A549 (cell line): ENCODE measurements at regions not wholly inside any gene's neighbourhood (a gene's known extent, or its start where the extent isn't known, plus 50 kb on each side); places are given as distances from the start of the nearest gene placed in this dataset.

Experiments
- ATAC-seq, 2 experiments: fragments of 200-7000 bp in 1 of 2; fragments of >200 bp in 1 of 2; cut with Nextera tagmentation in 1 of 2; cut with Tn5 transposase in 1 of 2; 3 replicates each; pipeline versions ENCODE4 v1.8.0 to v1.9.1; 2018 to 2020; ENCODE audit warnings: mild to moderate bottlenecking in 1 of 2, moderate library complexity in 1 of 2
- CTCF ChIA-PET: fragments of 300-600 bp; sonication (Branson Sonifier 250); formaldehyde crosslinking; extraction: SDS; loops from one replicate; lab custom pipeline; 2021; ENCODE audit warnings: antibody characterized with exemption, inconsistent platforms; lab: Yijun Ruan, JAX
- POLR2A ChIA-PET: fragments of 350-600 bp; formaldehyde crosslinking; extraction: SDS; loops from one replicate; lab custom pipeline; 2021; ENCODE audit warnings: antibody characterized with exemption, inconsistent platforms; lab: Yijun Ruan, JAX
- DNase-seq, 2 experiments: peaks; one replicate each; pipeline versions ENCODE4 v3.0.0 to v3.0.0-alpha.2; 2011 to 2016; ENCODE audit warnings: low read depth in 1 of 2, low spot score in 1 of 2
- FAIRE-seq: peaks from 2 replicates; lab custom pipeline; 2011; peaks lifted over from hg19 to GRCh38; lab: Jason Lieb, UNC
- H3K27ac ChIP-seq, 2 experiments: fragments of >200 bp; sonication (Bioruptor Twin); formaldehyde crosslinking; 3 replicates each; pipeline ENCODE4 v1.5.1; 2016 to 2017
- H3K4me1 ChIP-seq: fragments of >200 bp; sonication (Bioruptor Twin); formaldehyde crosslinking; 3 replicates; pipeline ENCODE4 v1.6.1; 2016
- H3K4me2 ChIP-seq: fragments of >200 bp; sonication (Bioruptor Twin); formaldehyde crosslinking; 3 replicates; pipeline ENCODE4 v1.6.1; 2016
- H3K4me3 ChIP-seq: fragments of >200 bp; sonication (Bioruptor Twin); formaldehyde crosslinking; 3 replicates; pipeline ENCODE4 v1.5.1; 2016
- H3K9me3 ChIP-seq: fragments of >200 bp; sonication (Bioruptor Twin); formaldehyde crosslinking; 3 replicates; pipeline ENCODE4 v1.6.1; 2016
- BHLHE40 ChIP-seq: IDR thresholded peaks from 2 replicates; pipeline ENCODE4 v1.6.1; 2012; ENCODE audit warnings: low read depth, low read length, inconsistent platforms
- CEBPB ChIP-seq, 2 experiments: fragments of >200 bp in 1 of 2; sonication (Bioruptor Twin) in 1 of 2; formaldehyde crosslinking in 1 of 2; IDR thresholded peaks; 2 replicates each; pipeline ENCODE4 v1.6.1; 2012 to 2016
- EHF ChIP-seq: fragments of 250-450 bp; sonication (Bioruptor Pico); IDR thresholded peaks from 2 replicates; pipeline ENCODE4 v1.5.0; 2020; ENCODE audit warnings: mild to moderate bottlenecking
- EP300 ChIP-seq, 2 experiments: fragments of >200 bp; sonication (Bioruptor Twin); formaldehyde crosslinking; IDR thresholded peaks; 2 replicates in 1 of 2; 3 replicates in 1 of 2; pipeline ENCODE4 v1.6.1; 2016 to 2017
- ESRRA ChIP-seq: fragments of 150-350 bp; IDR thresholded peaks from 2 replicates; pipeline ENCODE4 v1.6.1; 2014; ENCODE audit warnings: mild to moderate bottlenecking, low read length, borderline replicate concordance
- FOSB ChIP-seq: fragments of 250-450 bp; sonication (Bioruptor Pico); IDR thresholded peaks from 2 replicates; pipeline ENCODE4 v1.5.0; 2020; ENCODE audit warnings: mild to moderate bottlenecking, moderate library complexity
- FOXS1 ChIP-seq: fragments of 250-450 bp; sonication (Bioruptor Pico); IDR thresholded peaks from 2 replicates; pipeline ENCODE4 v1.5.0; 2020; ENCODE audit warnings: mild to moderate bottlenecking, moderate library complexity
- GATA3 ChIP-seq: IDR thresholded peaks from 2 replicates; pipeline ENCODE4 v1.6.1; 2012; ENCODE audit warnings: borderline replicate concordance
- HOXB5 ChIP-seq: fragments of 250-450 bp; sonication (Bioruptor Pico); IDR thresholded peaks from 2 replicates; pipeline ENCODE4 v1.5.0; 2020; ENCODE audit warnings: mild to moderate bottlenecking, moderate library complexity
- JUN ChIP-seq, 2 experiments: fragments of >200 bp; sonication (Bioruptor Twin); formaldehyde crosslinking; IDR thresholded peaks; 2 replicates in 1 of 2; 3 replicates in 1 of 2; pipeline ENCODE4 v1.6.1; 2016 to 2017
- MYC ChIP-seq: IDR thresholded peaks from 2 replicates; pipeline ENCODE4 v1.6.1; 2012; ENCODE audit warnings: mild to moderate bottlenecking, inconsistent platforms, low read length, improper control_type of control experiment, borderline replicate concordance
- NFE2L2 ChIP-seq: fragments of 150-350 bp; conservative IDR thresholded peaks from 2 replicates; pipeline ENCODE4 v1.6.1; 2014; ENCODE audit warnings: low read length
- NPAS2 ChIP-seq: fragments of 250-450 bp; sonication (Bioruptor Pico); IDR thresholded peaks from 2 replicates; pipeline ENCODE4 v1.8.0; 2022; ENCODE audit warnings: mild to moderate bottlenecking, moderate library complexity, borderline replicate concordance
- PHF8 ChIP-seq: fragments of 200-600 bp; sonication (generic); IDR thresholded peaks from 2 replicates; pipeline ENCODE4 v1.6.1; 2016; ENCODE audit warnings: low read depth, mild to moderate bottlenecking, antibody characterized with exemption, moderate library complexity, borderline replicate concordance
- POLR2A ChIP-seq: IDR thresholded peaks from 2 replicates; pipeline ENCODE4 v1.6.1; 2012; ENCODE audit warnings: mild to moderate bottlenecking, low read length
- RAD21 ChIP-seq, 2 experiments: fragments of >200 bp in 1 of 2; sonication (Bioruptor Twin) in 1 of 2; formaldehyde crosslinking in 1 of 2; IDR thresholded peaks in 1 of 2; conservative IDR thresholded peaks in 1 of 2; 2 replicates in 1 of 2; 3 replicates in 1 of 2; pipeline ENCODE4 v1.6.1; 2012 to 2018; ENCODE audit warnings: inconsistent platforms in 1 of 2
- SMC3 ChIP-seq: fragments of >200 bp; sonication (Bioruptor Twin); formaldehyde crosslinking; IDR thresholded peaks from 3 replicates; pipeline ENCODE4 v1.6.1; 2018; ENCODE audit warnings: inconsistent platforms
- SREBF2 ChIP-seq: fragments of 450-650 bp; IDR thresholded peaks from 2 replicates; pipeline ENCODE4 v1.6.1; 2014; ENCODE audit warnings: mild to moderate bottlenecking, moderate library complexity
- TFCP2L1 ChIP-seq: fragments of 250-450 bp; sonication (Bioruptor Pico); IDR thresholded peaks from 2 replicates; pipeline ENCODE4 v1.5.0; 2021; ENCODE audit warnings: mild to moderate bottlenecking
- TP53 ChIP-seq: fragments of 250-450 bp; sonication (Bioruptor Pico); IDR thresholded peaks from 2 replicates; pipeline ENCODE4 v1.5.0; 2021; ENCODE audit warnings: mild to moderate bottlenecking, moderate library complexity
- ZFP36 ChIP-seq: fragments of 450-650 bp; IDR thresholded peaks from 2 replicates; pipeline ENCODE4 v1.6.1; 2014; ENCODE audit warnings: borderline replicate concordance; ENCODE audit not compliant: partially characterized antibody
- ZNF302 ChIP-seq: fragments of 250-450 bp; sonication (Bioruptor Pico); IDR thresholded peaks from 2 replicates; pipeline ENCODE4 v1.9.0; 2021; ENCODE audit warnings: inconsistent platforms, mild to moderate bottlenecking, moderate library complexity
- WGBS: methylation state at CpG from one replicate; pipeline ENCODE4 v1.1.6; 2017; ENCODE audit errors: missing lambda C conversion rate; 5-methylcytosine and 5-hydroxymethylcytosine counted together
- TF ChIP-seq, protein P1 (sequence below): IDR thresholded peaks from 2 replicates; pipeline ENCODE4 v1.6.1; 2012
- TF ChIP-seq, protein P2 (sequence below): fragments of 250-450 bp; sonication (Bioruptor Pico); IDR thresholded peaks from 2 replicates; pipeline ENCODE4 v1.5.0; 2021; ENCODE audit warnings: mild to moderate bottlenecking, moderate library complexity, borderline replicate concordance
- TF ChIP-seq, protein P3 (sequence below): fragments of 450-650 bp; IDR thresholded peaks from 2 replicates; pipeline ENCODE4 v1.6.1; 2014; ENCODE audit warnings: antibody characterized with exemption
- TF ChIP-seq, protein P4 (sequence below): fragments of >200 bp; sonication (Bioruptor Twin); formaldehyde crosslinking; IDR thresholded peaks from 3 replicates; pipeline ENCODE4 v1.6.1; 2016
- TF ChIP-seq, protein P5 (sequence below): IDR thresholded peaks from 2 replicates; pipeline ENCODE4 v1.6.1; 2012; ENCODE audit warnings: low read depth, borderline replicate concordance
- TF ChIP-seq, protein P6 (sequence below): IDR thresholded peaks from 2 replicates; pipeline ENCODE4 v1.6.1; 2012

DNA sequence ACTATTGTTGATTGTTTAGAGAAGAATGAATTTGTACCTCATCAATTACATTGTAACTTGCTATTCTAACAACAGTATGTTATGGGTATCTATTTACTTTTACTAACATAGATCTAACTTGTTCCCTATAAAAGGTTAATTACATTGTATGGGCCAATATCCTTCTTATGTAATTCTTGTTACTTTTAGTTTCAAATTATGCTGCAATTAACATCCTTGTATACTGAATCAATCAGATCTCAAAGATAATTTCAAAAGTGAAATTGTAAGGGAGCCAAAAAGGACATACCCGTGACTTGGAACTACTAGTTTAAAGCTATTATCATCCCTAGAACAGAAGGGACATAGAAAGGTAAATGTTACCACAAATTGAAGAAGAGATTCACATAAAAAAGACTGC, 79.9 kb upstream of the RIT2 start:
- no peaks in the 10 kb centered on the region for H3K4me1 ChIP-seq
- no peak overlapping the region for H3K4me3 ChIP-seq
- no peak overlapping the region for H3K4me2 ChIP-seq
- WGBS = 0% methylated on average over 1 of the region's 1 CpG
- DNase-seq (no peak), ATAC-seq (no peak), FAIRE-seq (no peak)
- no peaks in the 10 kb centered on the region for H3K9me3 ChIP-seq
- POLR2A ChIA-PET = no interaction called here
- no peak overlapping the region for H3K27ac ChIP-seq
- CTCF ChIA-PET = no interaction called here
- TF ChIP-seq FOXS1 = no peak
- no peak for TF ChIP-seq JUN (IDR thresholded peaks at IDR 0.05)
- no peak for TF ChIP-seq PHF8
- TF ChIP-seq, protein P1, sequence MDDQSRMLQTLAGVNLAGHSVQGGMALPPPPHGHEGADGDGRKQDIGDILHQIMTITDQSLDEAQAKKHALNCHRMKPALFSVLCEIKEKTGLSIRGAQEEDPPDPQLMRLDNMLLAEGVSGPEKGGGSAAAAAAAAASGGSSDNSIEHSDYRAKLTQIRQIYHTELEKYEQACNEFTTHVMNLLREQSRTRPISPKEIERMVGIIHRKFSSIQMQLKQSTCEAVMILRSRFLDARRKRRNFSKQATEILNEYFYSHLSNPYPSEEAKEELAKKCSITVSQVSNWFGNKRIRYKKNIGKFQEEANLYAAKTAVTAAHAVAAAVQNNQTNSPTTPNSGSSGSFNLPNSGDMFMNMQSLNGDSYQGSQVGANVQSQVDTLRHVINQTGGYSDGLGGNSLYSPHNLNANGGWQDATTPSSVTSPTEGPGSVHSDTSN = no peak
- TF ChIP-seq MYC = no peak
- TF ChIP-seq RAD21 (conservative IDR thresholded peaks at IDR 0.05 in 1 of 2, IDR thresholded peaks at IDR 0.05 in 1 of 2) = no peak
- TF ChIP-seq SREBF2 = no peak
- no peak for TF ChIP-seq NFE2L2
- TF ChIP-seq, protein P2, sequence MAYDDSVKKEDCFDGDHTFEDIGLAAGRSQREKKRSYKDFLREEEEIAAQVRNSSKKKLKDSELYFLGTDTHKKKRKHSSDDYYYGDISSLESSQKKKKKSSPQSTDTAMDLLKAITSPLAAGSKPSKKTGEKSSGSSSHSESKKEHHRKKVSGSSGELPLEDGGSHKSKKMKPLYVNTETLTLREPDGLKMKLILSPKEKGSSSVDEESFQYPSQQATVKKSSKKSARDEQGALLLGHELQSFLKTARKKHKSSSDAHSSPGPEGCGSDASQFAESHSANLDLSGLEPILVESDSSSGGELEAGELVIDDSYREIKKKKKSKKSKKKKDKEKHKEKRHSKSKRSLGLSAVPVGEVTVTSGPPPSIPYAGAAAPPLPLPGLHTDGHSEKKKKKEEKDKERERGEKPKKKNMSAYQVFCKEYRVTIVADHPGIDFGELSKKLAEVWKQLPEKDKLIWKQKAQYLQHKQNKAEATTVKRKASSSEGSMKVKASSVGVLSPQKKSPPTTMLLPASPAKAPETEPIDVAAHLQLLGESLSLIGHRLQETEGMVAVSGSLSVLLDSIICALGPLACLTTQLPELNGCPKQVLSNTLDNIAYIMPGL (CRISPR knock-in tag) = no peak
- TF ChIP-seq TP53 = no peak
- TF ChIP-seq ZNF302 = no peak
- TF ChIP-seq HOXB5 (CRISPR knock-in tag) = no peak
- no peak for TF ChIP-seq ZFP36
- TF ChIP-seq GATA3 = no peak
- no peak for TF ChIP-seq EHF
- no peak for TF ChIP-seq ESRRA
- TF ChIP-seq NPAS2 (CRISPR knock-in tag) = no peak
- TF ChIP-seq, all 56 proteins: peak for 0

DNA sequence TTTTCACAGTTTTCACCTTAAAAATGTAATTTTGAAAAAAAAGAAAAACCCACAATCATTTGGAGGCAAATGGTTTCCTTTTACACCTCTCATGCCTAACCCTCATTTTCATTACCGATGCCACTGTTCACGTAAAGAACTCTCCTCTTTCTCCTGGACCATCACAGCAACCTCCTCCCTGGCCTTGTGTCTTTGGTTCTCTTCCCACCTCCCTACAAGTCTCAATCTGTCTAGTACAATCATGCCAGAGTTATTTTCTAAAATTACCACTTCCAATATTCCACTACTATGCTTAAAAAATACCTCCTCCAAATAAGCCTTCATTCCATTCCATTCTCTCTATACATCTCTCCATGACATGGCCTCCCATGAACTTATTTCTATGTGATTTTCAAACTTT, 77.9 kb upstream of the RIT2 start:
- no peak for FAIRE-seq
- ChIA-PET CTCF (no interaction called here), POLR2A (no interaction called here)
- 53% methylated on average over 2 of the region's 2 CpGs for WGBS
- Histone ChIP-seq H3K4me1 (no peaks in the 10 kb centered on the region), H3K4me3 (no peak overlapping the region), H3K9me3 (no peaks in the 10 kb centered on the region), H3K4me2 (no peak overlapping the region), H3K27ac (no peak overlapping the region)
- TF ChIP-seq EP300 (IDR thresholded peaks at IDR 0.05) (no peak), TFCP2L1 (no peak), CEBPB (IDR thresholded peaks at IDR 0.05) (no peak), PHF8 (no peak), HOXB5 (CRISPR knock-in tag) (no peak), BHLHE40 (no peak), SMC3 (no peak), NPAS2 (CRISPR knock-in tag) (no peak), FOSB (CRISPR knock-in tag) (no peak), POLR2A (no peak)
- TF ChIP-seq, protein P1 = no peak
- TF ChIP-seq, protein P3, sequence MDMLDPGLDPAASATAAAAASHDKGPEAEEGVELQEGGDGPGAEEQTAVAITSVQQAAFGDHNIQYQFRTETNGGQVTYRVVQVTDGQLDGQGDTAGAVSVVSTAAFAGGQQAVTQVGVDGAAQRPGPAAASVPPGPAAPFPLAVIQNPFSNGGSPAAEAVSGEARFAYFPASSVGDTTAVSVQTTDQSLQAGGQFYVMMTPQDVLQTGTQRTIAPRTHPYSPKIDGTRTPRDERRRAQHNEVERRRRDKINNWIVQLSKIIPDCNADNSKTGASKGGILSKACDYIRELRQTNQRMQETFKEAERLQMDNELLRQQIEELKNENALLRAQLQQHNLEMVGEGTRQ = no peak
- TF ChIP-seq, protein P4, sequence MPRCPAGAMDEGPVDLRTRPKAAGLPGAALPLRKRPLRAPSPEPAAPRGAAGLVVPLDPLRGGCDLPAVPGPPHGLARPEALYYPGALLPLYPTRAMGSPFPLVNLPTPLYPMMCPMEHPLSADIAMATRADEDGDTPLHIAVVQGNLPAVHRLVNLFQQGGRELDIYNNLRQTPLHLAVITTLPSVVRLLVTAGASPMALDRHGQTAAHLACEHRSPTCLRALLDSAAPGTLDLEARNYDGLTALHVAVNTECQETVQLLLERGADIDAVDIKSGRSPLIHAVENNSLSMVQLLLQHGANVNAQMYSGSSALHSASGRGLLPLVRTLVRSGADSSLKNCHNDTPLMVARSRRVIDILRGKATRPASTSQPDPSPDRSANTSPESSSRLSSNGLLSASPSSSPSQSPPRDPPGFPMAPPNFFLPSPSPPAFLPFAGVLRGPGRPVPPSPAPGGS = no peak
- TF ChIP-seq, protein P5, sequence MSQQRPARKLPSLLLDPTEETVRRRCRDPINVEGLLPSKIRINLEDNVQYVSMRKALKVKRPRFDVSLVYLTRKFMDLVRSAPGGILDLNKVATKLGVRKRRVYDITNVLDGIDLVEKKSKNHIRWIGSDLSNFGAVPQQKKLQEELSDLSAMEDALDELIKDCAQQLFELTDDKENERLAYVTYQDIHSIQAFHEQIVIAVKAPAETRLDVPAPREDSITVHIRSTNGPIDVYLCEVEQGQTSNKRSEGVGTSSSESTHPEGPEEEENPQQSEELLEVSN = no peak
- TF ChIP-seq, protein P6, sequence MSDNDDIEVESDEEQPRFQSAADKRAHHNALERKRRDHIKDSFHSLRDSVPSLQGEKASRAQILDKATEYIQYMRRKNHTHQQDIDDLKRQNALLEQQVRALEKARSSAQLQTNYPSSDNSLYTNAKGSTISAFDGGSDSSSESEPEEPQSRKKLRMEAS = no peak
- DNase-seq = no peak
- ATAC-seq = no peak
